ENCODE measurements at regions not wholly inside any gene's neighbourhood (a gene's known extent, or its start where the extent isn't known, plus 50 kb on each side); places are given as distances from the start of the nearest gene placed in this dataset.

GRCh38 chr2:150759531-150759930 is 272.1 kb upstream of the RND3 start:
- H3K9me3 ChIP-seq (ENCODE audit: control insufficient read depth, low read length, poor library complexity, severe bottlenecking) = no peaks in the 10 kb centered on the region
- Mint-ChIP-seq H3K36me3 (ENCODE audit: low read depth) (no peaks in the 10 kb centered on the region), H3K4me3 (no peak overlapping the region), H3K4me1 (no peaks in the 10 kb centered on the region), H3K27me3 (no peaks in the 10 kb centered on the region), H3K27ac (no peak overlapping the region)
- ATAC-seq (no peak), DNase-seq (no peak)

GRCh38 chr2:150759106-150759505 is 271.6 kb upstream of the RND3 start:
- Mint-ChIP-seq H3K4me3 (no peak overlapping the region), H3K27ac (no peak overlapping the region), H3K27me3 (no peaks in the 10 kb centered on the region), H3K36me3 (ENCODE audit: low read depth) (no peaks in the 10 kb centered on the region), H3K4me1 (no peaks in the 10 kb centered on the region)
- no peak for DNase-seq
- H3K9me3 ChIP-seq (ENCODE audit: control insufficient read depth, low read length, poor library complexity, severe bottlenecking) = no peaks in the 10 kb centered on the region
- no peak for ATAC-seq

DNA sequence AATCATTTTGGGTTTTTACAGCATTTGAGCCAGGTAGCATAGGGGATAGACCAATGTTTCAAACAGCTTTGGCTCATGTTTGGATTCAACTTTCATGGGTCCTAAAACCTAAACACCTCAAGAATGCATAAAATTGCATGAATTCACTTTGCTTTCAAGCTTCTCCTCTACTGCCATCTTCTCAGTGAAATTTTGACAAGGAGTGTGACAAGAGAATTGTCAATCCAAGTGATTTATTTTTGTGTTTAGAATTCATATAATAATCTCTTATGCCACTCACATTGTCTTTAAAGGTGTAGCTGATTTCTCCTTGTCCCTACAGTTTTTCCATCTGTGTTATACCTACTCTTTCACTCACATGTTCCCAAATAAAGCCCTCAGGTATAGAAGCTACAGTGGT is 264.8 kb upstream of the RND3 start:
- Mint-ChIP-seq H3K36me3 (ENCODE audit: low read depth) (no peaks in the 10 kb centered on the region), H3K27ac (no peak overlapping the region), H3K4me1 (no peaks in the 10 kb centered on the region), H3K27me3 (no peaks in the 10 kb centered on the region), H3K4me3 (no peak overlapping the region)
- DNase-seq = no peak
- ATAC-seq = no peak
- H3K9me3 ChIP-seq (ENCODE audit: control insufficient read depth, low read length, poor library complexity, severe bottlenecking) = no peaks in the 10 kb centered on the region

DNA sequence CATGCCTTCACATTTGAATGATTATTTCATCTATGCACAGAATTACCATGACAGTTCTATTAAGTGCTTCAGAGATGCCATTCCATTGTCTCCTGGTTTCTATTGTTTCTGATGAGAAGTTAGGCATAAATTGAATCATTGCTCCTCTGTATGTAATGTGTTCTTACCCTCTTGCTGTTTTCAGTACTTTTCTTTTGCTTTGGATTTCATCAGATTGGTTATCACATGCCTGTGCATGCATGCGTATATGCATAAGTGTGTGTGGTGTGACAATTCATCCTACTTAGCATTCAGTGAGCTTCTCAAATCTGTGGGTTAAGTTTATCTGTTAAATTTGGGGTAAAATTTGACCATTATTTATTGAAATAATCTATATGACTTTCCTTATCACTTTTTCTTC is 263.3 kb upstream of the RND3 start:
- H3K9me3 ChIP-seq (ENCODE audit: control insufficient read depth, low read length, poor library complexity, severe bottlenecking) = no peaks in the 10 kb centered on the region
- Mint-ChIP-seq H3K4me3 (no peak overlapping the region), H3K27ac (no peak overlapping the region), H3K36me3 (ENCODE audit: low read depth) (no peaks in the 10 kb centered on the region), H3K27me3 (no peaks in the 10 kb centered on the region), H3K4me1 (no peaks in the 10 kb centered on the region)
- no peak for DNase-seq
- no peak for ATAC-seq

DNA sequence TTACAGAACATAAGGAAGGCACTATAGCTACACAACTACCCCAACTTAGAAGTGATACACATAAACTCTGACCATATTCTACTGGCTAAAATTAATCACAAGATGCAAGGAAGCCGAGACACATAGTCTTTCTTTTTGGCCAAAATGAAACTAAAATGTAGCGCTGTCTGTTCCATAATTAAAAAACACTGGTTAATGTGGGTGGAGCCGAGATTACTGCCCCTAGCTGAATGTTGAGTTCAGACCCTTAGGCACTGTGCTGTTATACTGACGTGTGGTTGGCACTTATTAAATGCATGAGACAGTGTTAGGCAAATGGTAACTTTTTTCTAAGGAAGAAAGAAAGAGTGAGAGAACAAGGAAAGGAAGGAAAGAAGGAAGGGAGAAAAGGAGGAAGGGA is 254.6 kb upstream of the RND3 start:
- ATAC-seq (no peak), DNase-seq (no peak)
- H3K36me3 Mint-ChIP-seq (ENCODE audit: low read depth) = no peaks in the 10 kb centered on the region
- H3K27ac Mint-ChIP-seq = no peak overlapping the region
- H3K4me3 Mint-ChIP-seq = no peak overlapping the region
- H3K4me1 Mint-ChIP-seq = no peaks in the 10 kb centered on the region
- no peaks in the 10 kb centered on the region for H3K27me3 Mint-ChIP-seq
- H3K9me3 ChIP-seq (ENCODE audit: control insufficient read depth, low read length, poor library complexity, severe bottlenecking) = no peaks in the 10 kb centered on the region

- Mint-ChIP-seq H3K27me3 (no peaks in the 10 kb centered on the region), H3K4me3 (no peak overlapping the region), H3K36me3 (ENCODE audit: low read depth) (no peaks in the 10 kb centered on the region), H3K27ac (no peak overlapping the region), H3K4me1 (no peaks in the 10 kb centered on the region)
- no peaks in the 10 kb centered on the region for H3K9me3 ChIP-seq (ENCODE audit: control insufficient read depth, low read length, poor library complexity, severe bottlenecking)
- no peak for DNase-seq
- no peak for ATAC-seq
Measured at GRCh38 chr2:150735894-150736498, 248.5 kb upstream of the RND3 start.

DNA sequence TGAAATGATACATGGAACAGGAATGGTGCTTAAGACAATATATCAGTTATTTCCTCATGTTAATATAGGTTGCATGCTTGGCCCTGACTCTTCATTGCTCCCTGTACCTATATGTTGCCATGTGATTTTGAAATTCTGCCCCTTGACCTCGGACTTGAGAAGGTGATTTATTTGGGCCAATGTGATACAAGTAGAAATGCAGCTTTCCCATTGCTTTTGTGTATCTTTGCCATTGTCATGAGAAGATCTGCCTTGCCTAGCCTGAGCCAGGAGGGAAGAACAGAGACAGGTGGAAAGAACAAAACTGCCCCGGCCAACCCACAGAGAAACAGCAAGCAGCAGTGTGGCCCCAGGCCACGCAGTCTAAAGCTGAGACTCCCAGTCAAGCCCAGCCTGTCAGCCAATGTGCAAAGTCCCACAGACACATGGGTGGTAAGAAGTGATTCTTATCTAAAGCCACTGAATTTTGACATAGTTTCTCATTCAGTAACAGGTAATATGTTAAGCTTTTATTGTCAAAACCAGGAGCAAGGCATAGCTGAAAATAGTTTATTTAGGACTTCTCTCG is 245.7 kb upstream of the RND3 start:
- Mint-ChIP-seq H3K36me3 (ENCODE audit: low read depth) (no peaks in the 10 kb centered on the region), H3K27me3 (no peaks in the 10 kb centered on the region), H3K4me3 (no peak overlapping the region), H3K4me1 (no peaks in the 10 kb centered on the region), H3K27ac (no peak overlapping the region)
- DNase-seq = no peak
- no peak for ATAC-seq
- H3K9me3 ChIP-seq (ENCODE audit: control insufficient read depth, low read length, poor library complexity, severe bottlenecking) = no peaks in the 10 kb centered on the region

DNA sequence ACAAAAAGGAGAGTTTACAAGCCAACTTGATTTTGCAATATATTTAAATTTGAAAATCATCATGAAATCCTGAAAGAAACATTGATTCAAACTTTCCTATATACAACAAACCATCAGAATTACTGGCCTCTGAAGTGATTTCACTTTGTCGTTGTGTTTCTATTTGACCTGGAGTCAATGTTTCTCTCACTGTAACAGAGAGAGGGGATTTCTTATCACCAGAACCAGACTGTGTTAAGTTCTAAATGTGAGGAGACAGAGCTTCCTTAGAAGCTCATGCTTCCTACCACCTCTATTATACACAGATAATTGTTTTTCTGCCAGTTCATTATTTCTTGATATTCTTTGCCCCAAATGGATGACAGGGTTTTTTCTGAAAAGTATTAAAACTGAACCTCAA is 245.0 kb upstream of the RND3 start:
- no peaks in the 10 kb centered on the region for H3K27me3 Mint-ChIP-seq
- no peaks in the 10 kb centered on the region for H3K36me3 Mint-ChIP-seq (ENCODE audit: low read depth)
- H3K9me3 ChIP-seq (ENCODE audit: control insufficient read depth, low read length, poor library complexity, severe bottlenecking) = no peaks in the 10 kb centered on the region

DNA sequence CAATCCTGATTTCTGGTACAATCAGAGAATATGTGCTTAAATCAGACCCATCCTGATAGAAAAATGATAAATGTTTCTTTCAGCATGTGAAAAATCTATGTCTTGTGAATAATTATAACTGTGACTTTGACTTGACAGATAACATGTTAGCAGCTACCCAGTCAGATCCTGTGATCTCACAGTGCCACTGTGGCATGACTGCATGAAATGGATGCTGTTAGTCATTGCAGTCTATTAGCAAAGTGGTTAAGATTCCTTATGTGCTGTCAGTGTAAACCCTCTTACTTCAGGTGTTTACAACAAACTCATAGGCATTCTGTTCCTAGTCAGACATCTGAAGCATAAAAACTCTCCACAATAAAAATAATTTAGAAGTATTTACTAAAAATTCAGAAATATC is 244.6 kb upstream of the RND3 start:
- Mint-ChIP-seq H3K4me3 (no peak overlapping the region), H3K4me1 (no peaks in the 10 kb centered on the region), H3K27me3 (no peaks in the 10 kb centered on the region), H3K36me3 (ENCODE audit: low read depth) (no peaks in the 10 kb centered on the region), H3K27ac (no peak overlapping the region)
- H3K9me3 ChIP-seq (ENCODE audit: control insufficient read depth, low read length, poor library complexity, severe bottlenecking) = no peaks in the 10 kb centered on the region
- ATAC-seq (no peak), DNase-seq (no peak)

More for the DNA sequence above, 245.0 kb upstream of the RND3 start:
- DNase-seq = no peak
- Mint-ChIP-seq H3K4me1 (no peaks in the 10 kb centered on the region), H3K4me3 (no peak overlapping the region), H3K27ac (no peak overlapping the region)
- no peak for ATAC-seq

DNA sequence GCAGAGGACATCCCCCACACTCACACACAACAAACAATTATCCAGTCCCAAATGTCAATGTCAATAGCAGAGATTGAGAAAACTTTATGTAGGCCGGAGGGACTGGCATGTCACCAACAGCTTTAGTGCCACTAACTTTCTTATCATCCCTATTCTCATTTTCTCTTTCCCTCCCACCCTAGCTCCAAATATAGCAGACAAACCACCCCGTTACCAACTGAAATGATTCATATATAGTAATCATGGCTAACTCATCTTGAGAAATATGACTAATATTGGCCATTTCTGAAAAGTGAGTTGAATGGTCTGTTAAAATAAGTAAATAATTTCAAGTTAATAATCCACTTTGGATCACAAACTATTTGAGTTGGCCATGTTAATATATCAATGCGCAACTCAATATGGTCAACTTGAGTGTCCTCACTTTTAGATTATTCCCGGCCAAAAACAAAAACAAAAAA is 242.1 kb upstream of the RND3 start:
- Mint-ChIP-seq H3K4me3 (no peak overlapping the region), H3K36me3 (ENCODE audit: low read depth) (no peaks in the 10 kb centered on the region), H3K27me3 (no peaks in the 10 kb centered on the region), H3K27ac (no peak overlapping the region), H3K4me1 (no peaks in the 10 kb centered on the region)
- no peaks in the 10 kb centered on the region for H3K9me3 ChIP-seq (ENCODE audit: control insufficient read depth, low read length, poor library complexity, severe bottlenecking)
- no peak for DNase-seq
- ATAC-seq = no peak

- H3K4me1 Mint-ChIP-seq = no peaks in the 10 kb centered on the region
- ATAC-seq = no peak
- peaks cover 2% of the 10 kb centered on the region for H3K9me3 ChIP-seq (ENCODE audit: control insufficient read depth, low read length, poor library complexity, severe bottlenecking)
- DNase-seq = no peak
- no peak overlapping the region for H3K27ac Mint-ChIP-seq
- H3K4me3 Mint-ChIP-seq = no peak overlapping the region
- no peaks in the 10 kb centered on the region for H3K36me3 Mint-ChIP-seq (ENCODE audit: low read depth)
- no peaks in the 10 kb centered on the region for H3K27me3 Mint-ChIP-seq
Measured at GRCh38 chr2:150718280-150718679, 230.8 kb upstream of the RND3 start.

DNA sequence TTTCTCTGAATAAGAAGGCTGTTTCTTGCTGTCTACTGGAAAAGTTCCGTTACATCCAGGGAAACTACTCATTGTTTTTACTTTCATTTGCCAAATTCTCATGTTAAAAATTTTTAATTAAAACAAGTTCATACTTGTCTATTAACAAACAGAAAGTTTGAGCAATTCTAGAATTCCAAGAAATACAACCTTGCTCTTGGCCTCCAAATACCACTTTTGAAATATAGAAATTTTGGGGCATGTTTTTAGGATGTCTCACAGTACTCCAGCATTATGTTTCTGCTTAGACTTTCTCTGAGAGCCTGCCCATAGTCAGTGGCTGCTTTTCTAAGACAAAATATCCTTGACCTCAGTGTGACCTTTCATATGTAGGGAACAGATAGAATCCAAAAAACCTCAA is 228.7 kb upstream of the RND3 start:
- H3K27ac Mint-ChIP-seq = no peak overlapping the region
- H3K9me3 ChIP-seq (ENCODE audit: control insufficient read depth, low read length, poor library complexity, severe bottlenecking) = peaks cover 2% of the 10 kb centered on the region
- no peaks in the 10 kb centered on the region for H3K27me3 Mint-ChIP-seq
- no peaks in the 10 kb centered on the region for H3K36me3 Mint-ChIP-seq (ENCODE audit: low read depth)
- DNase-seq (no peak), ATAC-seq (no peak)
- no peak overlapping the region for H3K4me3 Mint-ChIP-seq
- no peaks in the 10 kb centered on the region for H3K4me1 Mint-ChIP-seq

DNA sequence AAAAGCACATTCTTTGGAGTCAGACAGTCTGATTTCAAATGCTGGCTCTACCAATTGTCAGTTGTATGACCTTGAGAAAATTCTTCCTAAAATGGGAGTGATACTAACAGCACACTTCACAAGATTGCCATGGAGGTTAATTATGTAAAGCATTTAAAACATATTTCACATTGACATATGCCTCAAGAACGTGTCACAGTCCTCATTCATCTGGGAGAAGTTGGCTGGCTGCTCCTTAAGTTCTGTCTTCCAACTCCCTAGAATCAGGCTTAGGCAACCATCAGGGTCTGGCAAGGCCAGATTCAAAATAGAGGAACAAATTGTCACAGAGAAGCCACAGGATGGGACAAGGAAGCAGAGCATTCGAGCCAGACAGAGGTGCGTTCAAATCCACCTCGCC is 228.0 kb upstream of the RND3 start:
- H3K27me3 Mint-ChIP-seq = no peaks in the 10 kb centered on the region
- no peaks in the 10 kb centered on the region for H3K36me3 Mint-ChIP-seq (ENCODE audit: low read depth)
- H3K4me3 Mint-ChIP-seq = no peak overlapping the region
- no peaks in the 10 kb centered on the region for H3K4me1 Mint-ChIP-seq
- DNase-seq (no peak), ATAC-seq (no peak)
- H3K9me3 ChIP-seq (ENCODE audit: control insufficient read depth, low read length, poor library complexity, severe bottlenecking) = peaks cover 2% of the 10 kb centered on the region
- H3K27ac Mint-ChIP-seq = no peak overlapping the region

DNA sequence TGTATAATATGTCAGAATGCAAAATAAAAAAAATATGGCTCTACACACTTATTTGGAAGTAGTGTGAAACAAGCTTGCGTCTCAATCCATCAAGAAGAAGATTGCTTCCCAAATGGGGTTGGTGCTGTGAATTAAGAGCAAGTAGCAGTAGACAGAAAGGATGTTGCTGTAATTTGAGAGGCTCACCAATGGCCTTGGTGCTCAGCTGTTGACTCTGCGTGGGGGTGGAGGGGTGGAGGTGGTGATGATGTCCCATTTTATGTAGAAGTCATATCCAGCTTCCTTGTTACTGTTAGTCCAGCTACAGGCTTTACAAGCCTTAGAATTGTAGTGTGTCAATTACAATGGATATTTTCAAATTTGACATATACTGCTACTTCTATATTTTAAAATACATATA is 223.4 kb upstream of the RND3 start:
- Mint-ChIP-seq H3K27me3 (no peaks in the 10 kb centered on the region), H3K4me3 (no peak overlapping the region), H3K4me1 (no peaks in the 10 kb centered on the region), H3K27ac (no peak overlapping the region), H3K36me3 (ENCODE audit: low read depth) (no peaks in the 10 kb centered on the region)
- ATAC-seq = no peak
- H3K9me3 ChIP-seq (ENCODE audit: control insufficient read depth, low read length, poor library complexity, severe bottlenecking) = peaks cover 2% of the 10 kb centered on the region
- DNase-seq = no peak
